CD4-positive, alpha-beta memory T cell (primary cell): ENCODE measurements at regions not wholly inside any gene's neighbourhood (a gene's known extent, or its start where the extent isn't known, plus 50 kb on each side); places are given as distances from the start of the nearest gene placed in this dataset.

Experiments
- CTCF ChIA-PET: fragments of 350-600 bp; sonication (Branson Sonifier 250); formaldehyde crosslinking; loops from one replicate; lab custom pipeline; 2021; ENCODE audit warnings: inconsistent platforms; ENCODE audit not compliant: partially characterized antibody; lab: Charles Lee
- POLR2A ChIA-PET: fragments of 350-600 bp; sonication (Branson Sonifier 250); formaldehyde crosslinking; loops from one replicate; lab custom pipeline; 2021; ENCODE audit not compliant: partially characterized antibody; lab: Charles Lee
- DNase-seq, 5 donors: peaks; one replicate each; pipeline versions ENCODE4 v3.0.0 to v3.0.0-alpha.2; 2020 to 2022; ENCODE audit warnings: mixed read lengths in 1 of 5
- H3K27ac ChIP-seq: one replicate; pipeline ENCODE4 v1.7.0; 2013; ENCODE audit warnings: low read depth, low read length
- H3K27me3 ChIP-seq: 2 replicates; pipeline ENCODE4 v1.7.0; 2013; ENCODE audit warnings: mild to moderate bottlenecking, low read length, moderate library complexity; ENCODE audit not compliant: insufficient read depth
- H3K36me3 ChIP-seq: 2 replicates; pipeline ENCODE4 v1.7.0; 2013; ENCODE audit warnings: mild to moderate bottlenecking, low read length, moderate library complexity; ENCODE audit not compliant: insufficient read depth
- H3K4me1 ChIP-seq: 2 replicates; pipeline ENCODE4 v1.7.0; 2013; ENCODE audit warnings: mild to moderate bottlenecking, low read length, moderate library complexity; ENCODE audit not compliant: insufficient read depth
- H3K4me3 ChIP-seq, 2 donors: one replicate each; pipeline ENCODE4 v1.7.0; 2013; ENCODE audit warnings: low read length in 2 of 2, mild to moderate bottlenecking in 1 of 2
- H3K9me3 ChIP-seq, 2 donors: one replicate each; pipeline ENCODE4 v1.7.0; 2013; ENCODE audit warnings: low read length in 2 of 2, control low read depth in 1 of 2; ENCODE audit not compliant: control insufficient read depth in 1 of 2
- H3K27ac Mint-ChIP-seq, 7 donors: one replicate each; pipeline ENCODE4 v1.8.0; 2020 to 2021; ENCODE audit warnings: mixed read lengths in 7 of 7, mild to moderate bottlenecking in 6 of 7, inconsistent platforms in 3 of 7, moderate library complexity in 3 of 7
- H3K27me3 Mint-ChIP-seq, 2 donors: one replicate each; pipeline ENCODE4 v1.8.0; 2020 to 2021; ENCODE audit warnings: mixed read lengths in 2 of 2
- H3K36me3 Mint-ChIP-seq, 2 donors: one replicate each; pipeline ENCODE4 v1.8.0; 2020 to 2021; ENCODE audit warnings: mixed read lengths in 2 of 2, inconsistent platforms in 1 of 2, mild to moderate bottlenecking in 1 of 2
- H3K4me1 Mint-ChIP-seq, 4 donors: one replicate each; pipeline ENCODE4 v1.8.0; 2020 to 2021; ENCODE audit warnings: mixed read lengths in 4 of 4, mild to moderate bottlenecking in 1 of 4
- H3K4me3 Mint-ChIP-seq, 8 donors: one replicate each; pipeline ENCODE4 v1.8.0; 2020 to 2021; ENCODE audit warnings: mixed read lengths in 8 of 8, mild to moderate bottlenecking in 7 of 8, moderate library complexity in 6 of 8, inconsistent platforms in 3 of 8
- H3K9me3 Mint-ChIP-seq, 8 donors: one replicate each; pipeline ENCODE4 v1.8.0; 2020 to 2021; ENCODE audit warnings: mixed read lengths in 8 of 8, mild to moderate bottlenecking in 5 of 8, inconsistent platforms in 3 of 8, moderate library complexity in 1 of 8
- intact Hi-C: fragments of 100-400 bp; cut with micrococcal nuclease; formaldehyde crosslinking; loops from one replicate; pipeline ENCODE4 v1.15.1; 2023

GRCh38 chr2:175552902-175553301 is 371.4 kb upstream of the ATP5MC3 start:
- intact Hi-C loops, result no loop called here
- no peaks in the 10 kb centered on the region for H3K27me3 ChIP-seq
- no peak overlapping the region for H3K27ac Mint-ChIP-seq
- H3K27ac ChIP-seq, result no peak overlapping the region
- H3K9me3 ChIP-seq, result no peaks in the 10 kb centered on the region
- H3K27me3 Mint-ChIP-seq, result peaks cover 9 to 10% of the 10 kb centered on the region in 2 donors
- ChIA-PET POLR2A (no interaction called here), CTCF (no interaction called here)
- H3K4me1 Mint-ChIP-seq, result no peaks in the 10 kb centered on the region
- no peaks in the 10 kb centered on the region for H3K36me3 ChIP-seq
- H3K4me1 ChIP-seq, result no peaks in the 10 kb centered on the region
- peaks cover 0 to 5% (median 4%) of the 10 kb centered on the region in 8 donors for H3K9me3 Mint-ChIP-seq
- H3K4me3 Mint-ChIP-seq, result no peak overlapping the region
- H3K36me3 Mint-ChIP-seq, result no peaks in the 10 kb centered on the region
- no peak overlapping the region for H3K4me3 ChIP-seq
- no peak for DNase-seq

DNA sequence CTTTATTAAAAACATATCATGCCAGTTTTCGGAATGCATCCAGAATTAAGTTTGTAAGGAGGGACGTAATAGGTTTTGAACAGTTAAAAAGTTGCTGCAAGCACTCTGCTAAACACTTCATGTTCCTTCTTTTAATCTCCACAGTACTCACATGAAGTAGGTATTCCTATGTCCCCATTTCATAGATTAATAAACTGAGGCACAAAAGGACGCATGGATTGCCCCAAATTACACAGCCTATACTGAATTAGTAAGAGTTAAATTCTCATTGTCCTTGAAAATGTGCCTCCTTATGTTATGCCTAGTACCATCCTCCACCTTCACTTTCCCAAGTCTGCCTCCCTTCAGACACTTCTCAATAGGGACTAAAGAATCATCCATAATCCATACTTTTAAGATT is 358.9 kb upstream of the ATP5MC3 start:
- Mint-ChIP-seq H3K9me3 (peaks cover 3 to 14% (median 9%) of the 10 kb centered on the region in 8 donors), H3K36me3 (no peaks in the 10 kb centered on the region), H3K4me1 (no peaks in the 10 kb centered on the region), H3K4me3 (no peak overlapping the region), H3K27me3 (no peaks in the 10 kb centered on the region), H3K27ac (no peak overlapping the region)
- Histone ChIP-seq H3K36me3 (no peaks in the 10 kb centered on the region), H3K4me1 (no peaks in the 10 kb centered on the region), H3K9me3 (no peaks in the 10 kb centered on the region), H3K27me3 (no peaks in the 10 kb centered on the region), H3K27ac (no peak overlapping the region), H3K4me3 (no peak overlapping the region)
- no peak for DNase-seq
- ChIA-PET CTCF (no interaction called here), POLR2A (no interaction called here)
- intact Hi-C loops, result no loop called here

GRCh38 chr2:175539122-175539521 is 357.6 kb upstream of the ATP5MC3 start:
- Mint-ChIP-seq H3K4me1 (no peaks in the 10 kb centered on the region), H3K9me3 (peaks cover 0 to 12% (median 6%) of the 10 kb centered on the region in 8 donors), H3K27ac (no peak overlapping the region), H3K27me3 (no peaks in the 10 kb centered on the region), H3K36me3 (no peaks in the 10 kb centered on the region), H3K4me3 (no peak overlapping the region)
- no peak overlapping the region for H3K4me3 ChIP-seq
- H3K27me3 ChIP-seq, result no peaks in the 10 kb centered on the region
- ChIA-PET POLR2A (no interaction called here), CTCF (no interaction called here)
- no peak for DNase-seq
- intact Hi-C loops, result no loop called here
- no peaks in the 10 kb centered on the region for H3K4me1 ChIP-seq
- no peak overlapping the region for H3K27ac ChIP-seq
- H3K9me3 ChIP-seq, result no peaks in the 10 kb centered on the region
- no peaks in the 10 kb centered on the region for H3K36me3 ChIP-seq

- H3K27ac ChIP-seq, result no peak overlapping the region
- no peaks in the 10 kb centered on the region for H3K27me3 ChIP-seq
- no peak for DNase-seq
- Mint-ChIP-seq H3K36me3 (no peaks in the 10 kb centered on the region), H3K27me3 (peaks cover 0 to 1% of the 10 kb centered on the region in 2 donors), H3K9me3 (peaks cover 0 to 3% (median under 1%) of the 10 kb centered on the region in 8 donors), H3K4me1 (no peaks in the 10 kb centered on the region), H3K4me3 (no peak overlapping the region), H3K27ac (no peak overlapping the region)
- no peak overlapping the region for H3K4me3 ChIP-seq
- intact Hi-C loops, result no loop called here
- no peaks in the 10 kb centered on the region for H3K9me3 ChIP-seq
- H3K36me3 ChIP-seq, result no peaks in the 10 kb centered on the region
- ChIA-PET CTCF (no interaction called here), POLR2A (no interaction called here)
- H3K4me1 ChIP-seq, result no peaks in the 10 kb centered on the region
These were observed 354.5 kb upstream of the ATP5MC3 start for GRCh38 chr2:175536059-175536458.

DNA sequence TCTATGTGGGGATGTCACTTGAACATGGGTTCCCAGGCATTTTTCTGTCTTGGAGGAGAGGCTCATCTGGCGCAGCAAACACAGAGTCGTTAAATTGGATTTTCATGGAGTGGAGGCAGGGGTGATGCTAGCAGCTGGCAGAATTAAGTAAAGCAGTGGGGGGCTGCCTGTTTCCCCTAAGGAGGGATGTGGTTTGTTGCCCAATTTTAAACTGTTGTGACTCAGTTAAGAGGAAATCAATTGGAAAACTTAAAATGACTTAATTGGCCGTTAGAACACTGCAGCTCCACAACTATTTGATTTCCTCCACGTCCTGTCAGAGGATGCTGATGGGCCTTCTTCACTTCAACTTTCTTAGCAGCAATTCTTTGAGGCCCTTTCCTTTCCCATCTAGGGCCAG is 354.1 kb upstream of the ATP5MC3 start:
- H3K4me1 Mint-ChIP-seq, result no peaks in the 10 kb centered on the region
- intact Hi-C loops, result no loop called here
- Histone ChIP-seq H3K4me3 (no peak overlapping the region), H3K27ac (no peak overlapping the region), H3K4me1 (no peaks in the 10 kb centered on the region), H3K9me3 (no peaks in the 10 kb centered on the region), H3K36me3 (no peaks in the 10 kb centered on the region), H3K27me3 (no peaks in the 10 kb centered on the region)
- DNase-seq, result no peak
- H3K27ac Mint-ChIP-seq, result no peak overlapping the region
- peaks cover 0 to 3% (median 2%) of the 10 kb centered on the region in 8 donors for H3K9me3 Mint-ChIP-seq
- H3K36me3 Mint-ChIP-seq, result no peaks in the 10 kb centered on the region
- ChIA-PET POLR2A (no interaction called here), CTCF (no interaction called here)
- peaks cover 0 to 1% of the 10 kb centered on the region in 2 donors for H3K27me3 Mint-ChIP-seq
- no peak overlapping the region for H3K4me3 Mint-ChIP-seq

DNA sequence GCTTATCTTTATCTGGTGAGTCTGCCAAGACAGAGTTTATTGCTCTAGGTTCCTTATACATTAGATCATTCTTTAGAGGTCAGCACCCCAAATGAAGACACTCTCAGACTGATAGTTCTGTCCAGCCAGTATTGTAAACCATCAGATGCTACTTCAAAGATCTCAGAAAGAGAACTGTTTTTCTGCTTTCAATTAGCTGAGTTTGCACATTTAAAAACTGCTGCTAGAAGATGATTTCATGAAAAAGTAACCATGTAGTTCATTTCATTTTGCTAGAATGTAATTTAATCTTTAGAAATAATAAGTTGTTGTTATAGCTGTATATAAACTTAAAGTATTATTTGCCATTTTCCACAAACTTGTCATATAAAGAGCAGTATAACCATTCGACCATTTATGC is 344.5 kb upstream of the ATP5MC3 start:
- Mint-ChIP-seq H3K27ac (no peak overlapping the region), H3K27me3 (no peaks in the 10 kb centered on the region), H3K36me3 (no peaks in the 10 kb centered on the region), H3K4me1 (no peaks in the 10 kb centered on the region), H3K9me3 (peaks cover 0 to 2% (median 0%) of the 10 kb centered on the region in 8 donors), H3K4me3 (no peak overlapping the region)
- CTCF ChIA-PET, result no interaction called here
- no peak for DNase-seq
- no peaks in the 10 kb centered on the region for H3K9me3 ChIP-seq
- H3K36me3 ChIP-seq, result no peaks in the 10 kb centered on the region
- H3K4me1 ChIP-seq, result no peaks in the 10 kb centered on the region
- H3K27me3 ChIP-seq, result no peaks in the 10 kb centered on the region
- intact Hi-C loops, result no loop called here
- H3K4me3 ChIP-seq, result no peak overlapping the region
- no peak overlapping the region for H3K27ac ChIP-seq
- POLR2A ChIA-PET, result no interaction called here

DNA sequence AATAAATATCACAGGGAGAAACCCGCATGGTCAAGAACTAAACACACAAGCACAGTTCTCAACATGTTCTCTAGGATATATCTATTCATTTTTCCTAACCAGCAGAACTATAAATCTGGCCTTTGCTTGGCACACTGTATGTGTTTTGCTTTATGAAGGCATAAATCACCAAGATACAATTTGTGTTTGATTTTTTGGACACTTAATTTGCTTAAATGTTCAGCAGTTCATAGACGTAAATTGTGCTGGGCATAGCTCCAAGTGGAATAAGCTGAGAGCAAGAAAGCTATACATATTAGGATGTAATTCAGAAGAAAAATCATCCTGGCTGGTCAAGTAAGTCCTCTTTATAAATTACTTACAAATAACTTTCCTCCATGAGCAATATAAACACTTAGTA is 341.5 kb upstream of the ATP5MC3 start:
- Mint-ChIP-seq H3K27ac (no peak overlapping the region), H3K4me3 (no peak overlapping the region), H3K36me3 (no peaks in the 10 kb centered on the region), H3K9me3 (peaks cover 0 to 4% (median 0%) of the 10 kb centered on the region in 8 donors), H3K27me3 (no peaks in the 10 kb centered on the region), H3K4me1 (no peaks in the 10 kb centered on the region)
- POLR2A ChIA-PET, result no interaction called here
- intact Hi-C loops, result no loop called here
- CTCF ChIA-PET, result no interaction called here
- Histone ChIP-seq H3K27ac (no peak overlapping the region), H3K9me3 (no peaks in the 10 kb centered on the region), H3K4me1 (no peaks in the 10 kb centered on the region), H3K4me3 (no peak overlapping the region), H3K36me3 (no peaks in the 10 kb centered on the region), H3K27me3 (no peaks in the 10 kb centered on the region)
- DNase-seq, result no peak

GRCh38 chr2:175518206-175518605 is 336.7 kb upstream of the ATP5MC3 start:
- DNase-seq, result no peak
- Mint-ChIP-seq H3K9me3 (peaks cover 0 to 7% (median 2%) of the 10 kb centered on the region in 8 donors), H3K27ac (no peak overlapping the region), H3K4me1 (no peaks in the 10 kb centered on the region), H3K27me3 (no peaks in the 10 kb centered on the region), H3K36me3 (no peaks in the 10 kb centered on the region), H3K4me3 (no peak overlapping the region)
- Histone ChIP-seq H3K27ac (no peak overlapping the region), H3K27me3 (no peaks in the 10 kb centered on the region), H3K4me3 (no peak overlapping the region), H3K9me3 (no peaks in the 10 kb centered on the region), H3K4me1 (no peaks in the 10 kb centered on the region), H3K36me3 (no peaks in the 10 kb centered on the region)
- ChIA-PET CTCF (no interaction called here), POLR2A (no interaction called here)
- intact Hi-C loops, result no loop called here
